ENCODE measurements at regions not wholly inside any gene's neighbourhood (a gene's known extent, or its start where the extent isn't known, plus 50 kb on each side); places are given as distances from the start of the nearest gene placed in this dataset.
"Not testable (repeated sequence)": the region's sequence is repeated elsewhere in the genome, so short reads cannot be mapped to it uniquely, and the experiment has no call there.

DNA sequence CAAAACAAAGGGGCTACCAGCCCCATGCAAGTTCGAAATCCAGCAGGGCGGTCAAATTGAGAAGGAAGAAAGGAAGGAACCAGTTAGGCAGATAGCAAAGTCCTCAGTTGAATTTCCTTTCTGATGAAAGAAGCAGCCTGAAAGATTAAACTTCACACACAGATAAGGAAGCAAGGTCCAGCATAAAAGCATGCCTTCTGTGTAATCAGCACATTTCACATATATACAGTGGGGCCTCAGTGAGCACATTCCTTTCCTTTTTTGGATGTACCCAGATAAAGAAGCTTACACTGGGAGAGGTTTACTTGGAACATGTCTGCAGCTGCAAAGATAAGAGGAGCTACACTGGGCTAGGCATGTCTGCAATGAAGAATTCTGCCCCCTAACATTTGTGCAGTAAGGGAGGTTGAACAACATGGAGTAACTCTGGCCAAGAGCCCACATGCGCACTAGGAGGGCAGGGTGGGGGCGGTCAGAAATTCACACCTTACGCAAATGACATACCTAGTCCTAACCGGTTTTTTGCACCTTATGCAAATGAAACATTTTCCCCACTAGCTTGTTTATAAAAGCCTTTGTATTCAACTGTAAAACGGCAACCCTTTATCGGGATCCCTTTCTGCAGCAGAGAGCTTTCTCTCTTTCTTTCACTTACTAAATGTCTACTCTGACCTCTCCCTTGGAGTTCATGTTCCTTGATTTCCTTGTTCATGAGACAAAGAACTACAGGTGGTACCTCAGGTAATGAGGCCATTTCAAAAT is 149.7 kb upstream of the FBXL17 start:
- DNase-seq (ENCODE audit: low spot score): peak; percentile 95

DNA sequence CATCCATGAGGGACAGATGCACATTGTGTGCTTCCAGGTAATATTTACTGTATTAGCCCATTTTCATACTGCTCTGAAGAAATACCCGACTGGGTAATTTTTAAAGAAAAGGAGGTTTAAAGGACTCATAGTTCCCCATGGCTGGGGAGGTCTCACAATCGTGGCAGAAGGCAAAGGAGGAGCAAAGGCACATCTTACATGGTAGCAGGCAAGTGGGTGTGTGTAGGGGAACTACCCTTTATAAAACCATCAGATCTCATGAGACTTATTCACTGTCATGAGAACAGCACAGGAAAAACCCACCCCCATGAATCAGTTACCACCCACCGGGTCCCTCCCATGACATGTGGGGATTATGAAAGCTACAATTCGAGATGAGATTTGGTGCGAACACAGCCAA is 148.8 kb upstream of the FBXL17 start:
- no peak for DNase-seq (ENCODE audit: low spot score)

DNA sequence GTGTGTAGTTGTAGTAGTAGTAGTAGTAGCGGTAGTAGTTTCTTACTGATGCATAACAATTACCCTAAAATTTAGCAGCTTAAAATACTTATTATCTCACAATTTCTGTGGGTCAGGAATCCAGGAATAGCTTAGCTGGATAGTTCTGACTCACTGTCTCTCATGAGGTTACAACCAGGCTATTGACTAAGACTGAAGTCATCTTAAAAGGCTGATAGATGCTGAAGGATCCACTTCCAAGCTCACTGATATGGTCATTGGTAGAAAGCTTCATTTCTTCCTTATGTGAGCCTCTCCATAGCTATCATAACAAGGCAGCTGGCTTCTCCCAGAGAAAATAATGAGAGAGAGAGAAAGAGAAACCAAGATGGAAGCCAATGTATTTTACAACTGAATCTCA is 147.5 kb upstream of the FBXL17 start:
- no peak for DNase-seq (ENCODE audit: low spot score)

DNA sequence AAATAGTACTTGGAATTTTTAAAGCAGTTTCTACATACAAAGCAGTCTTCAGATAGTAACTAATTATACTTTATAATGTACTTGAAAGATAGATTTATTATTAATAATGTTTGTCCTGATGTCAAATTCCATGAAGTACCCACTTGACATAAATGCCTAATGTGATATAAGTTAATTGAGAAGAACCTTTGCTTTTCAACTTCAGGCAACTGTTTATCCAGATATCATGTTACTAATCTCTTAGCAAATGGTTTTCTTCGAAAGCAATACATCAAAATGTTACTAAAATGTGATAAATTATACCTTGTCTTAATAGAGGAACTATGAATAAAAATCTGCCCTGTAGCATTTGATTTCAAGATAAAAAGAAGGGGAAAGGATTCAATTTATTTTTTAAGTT is 146.8 kb upstream of the FBXL17 start:
- no peak for DNase-seq (ENCODE audit: low spot score)

DNA sequence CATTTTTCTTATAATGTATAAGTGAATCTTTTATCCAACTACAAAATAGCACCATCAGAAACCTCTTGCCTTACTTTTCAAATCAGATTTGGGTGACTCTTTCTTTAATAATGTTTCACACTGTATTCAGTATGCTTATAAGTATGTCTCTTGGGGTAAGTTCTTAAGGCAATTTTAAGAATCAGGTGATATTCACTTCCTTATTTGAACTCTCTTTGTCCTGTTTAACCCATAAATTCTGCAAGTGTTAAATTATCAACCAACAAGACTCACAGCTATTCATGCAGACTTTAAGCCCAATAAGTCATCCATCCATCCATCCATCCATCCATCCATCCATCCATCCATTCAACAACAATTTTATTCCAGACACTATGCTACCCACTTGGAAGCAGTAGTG is 142.7 kb upstream of the FBXL17 start:
- no peak for DNase-seq (ENCODE audit: low spot score)

DNA sequence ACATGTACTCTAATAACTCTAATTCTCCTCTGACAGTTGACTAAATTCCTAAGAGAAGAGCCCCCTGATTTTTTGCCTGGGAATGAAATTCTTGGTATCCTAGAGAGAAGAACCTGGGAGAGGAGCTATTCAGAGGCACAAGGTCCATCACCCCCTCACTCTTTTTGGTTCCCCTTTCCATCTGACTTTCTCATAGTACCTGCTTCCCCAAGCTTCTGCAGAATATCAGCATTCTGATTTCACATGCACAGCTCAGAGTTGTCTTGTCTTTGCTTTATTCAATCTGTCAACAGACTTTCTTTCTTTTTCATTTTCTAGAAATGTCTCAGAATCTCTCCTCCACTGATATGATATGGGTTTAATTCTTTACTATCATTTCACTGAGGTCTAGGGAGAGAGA is 141.5 kb upstream of the FBXL17 start:
- no peak for DNase-seq (ENCODE audit: low spot score)

DNA sequence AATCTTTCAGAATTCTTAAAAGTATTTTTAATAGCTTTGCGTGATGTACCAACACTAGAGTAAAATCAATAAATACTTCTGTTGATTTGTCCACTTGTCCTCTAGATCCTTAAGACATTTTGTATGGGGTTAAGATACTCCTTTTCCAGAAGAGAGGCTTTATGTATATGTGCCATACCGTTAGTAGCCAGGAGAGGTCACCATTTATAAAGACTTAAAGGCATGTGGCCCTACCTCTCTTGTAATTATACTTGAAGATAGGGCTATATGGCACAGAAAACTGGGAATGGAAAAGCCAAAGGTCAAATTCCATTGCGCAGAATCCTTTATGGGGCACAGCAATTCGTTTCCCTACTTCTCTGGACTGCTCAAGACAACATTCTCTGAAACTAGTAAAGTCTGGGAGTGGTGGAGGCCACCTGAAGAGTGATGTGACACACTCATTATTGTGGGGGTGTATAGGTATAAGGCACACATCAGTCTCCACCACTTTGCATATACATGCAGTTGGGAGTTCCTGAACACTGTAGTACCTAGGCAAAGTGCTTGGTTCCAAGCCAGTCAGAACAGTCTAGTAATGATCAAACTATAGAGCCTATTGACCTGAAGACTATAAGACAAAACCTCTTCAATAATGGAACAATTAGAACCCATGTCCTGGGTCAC is 140.1 kb upstream of the FBXL17 start:
- DNase-seq (ENCODE audit: low spot score): peak; percentile 72

DNA sequence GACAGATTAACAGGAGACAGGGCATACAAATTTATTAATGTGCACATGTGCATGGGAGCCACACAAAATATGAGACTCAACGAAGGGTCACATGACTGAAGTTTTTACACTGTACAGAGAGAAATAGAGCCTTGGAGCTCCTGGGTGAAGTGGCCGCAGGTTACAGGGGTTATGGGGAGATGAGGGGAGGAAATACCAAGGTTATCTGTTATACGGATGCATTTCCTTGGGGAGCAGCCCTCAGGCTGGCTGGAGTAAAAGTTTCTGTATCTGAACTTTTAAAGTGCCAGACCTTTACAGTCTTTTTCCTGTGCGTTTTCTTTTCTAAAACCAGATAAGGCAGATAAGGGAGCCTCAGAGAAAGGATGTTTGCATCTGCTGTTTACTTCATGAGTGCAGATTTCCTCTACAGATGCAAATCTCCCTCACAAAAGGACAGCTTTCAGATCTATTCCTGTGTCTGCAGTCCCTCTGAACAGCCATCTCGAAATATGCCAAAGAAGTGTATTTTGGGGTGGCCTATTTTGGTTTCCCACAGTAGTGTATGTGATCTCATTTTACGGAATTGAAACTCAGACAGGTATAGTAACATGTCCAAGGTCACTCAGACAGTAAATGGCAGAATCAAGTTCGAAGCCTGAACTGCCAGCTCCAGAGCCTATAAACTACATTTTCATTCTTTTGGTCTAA is 139.3 kb upstream of the FBXL17 start:
- peak; percentile 11 for DNase-seq (ENCODE audit: low spot score)

DNA sequence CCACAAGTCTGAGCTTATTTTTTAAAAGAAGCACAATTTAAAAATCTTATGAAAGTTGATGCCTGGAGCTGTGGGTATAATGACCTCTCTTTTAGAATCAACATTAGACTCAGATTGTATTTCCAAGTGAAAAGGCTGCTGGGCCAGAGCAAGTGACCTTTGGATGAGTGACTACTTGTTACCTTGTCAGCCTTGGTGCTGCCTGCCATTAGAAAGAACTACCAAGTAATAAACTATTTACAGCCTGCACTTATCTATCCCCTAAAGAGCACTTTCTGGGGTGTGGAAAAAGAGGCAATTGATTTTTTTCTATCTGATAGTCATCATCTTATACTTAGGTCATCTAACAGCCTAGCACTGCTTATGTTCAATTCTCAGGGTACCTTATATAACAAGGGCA is 134.9 kb upstream of the FBXL17 start:
- DNase-seq (ENCODE audit: low spot score): no peak

DNA sequence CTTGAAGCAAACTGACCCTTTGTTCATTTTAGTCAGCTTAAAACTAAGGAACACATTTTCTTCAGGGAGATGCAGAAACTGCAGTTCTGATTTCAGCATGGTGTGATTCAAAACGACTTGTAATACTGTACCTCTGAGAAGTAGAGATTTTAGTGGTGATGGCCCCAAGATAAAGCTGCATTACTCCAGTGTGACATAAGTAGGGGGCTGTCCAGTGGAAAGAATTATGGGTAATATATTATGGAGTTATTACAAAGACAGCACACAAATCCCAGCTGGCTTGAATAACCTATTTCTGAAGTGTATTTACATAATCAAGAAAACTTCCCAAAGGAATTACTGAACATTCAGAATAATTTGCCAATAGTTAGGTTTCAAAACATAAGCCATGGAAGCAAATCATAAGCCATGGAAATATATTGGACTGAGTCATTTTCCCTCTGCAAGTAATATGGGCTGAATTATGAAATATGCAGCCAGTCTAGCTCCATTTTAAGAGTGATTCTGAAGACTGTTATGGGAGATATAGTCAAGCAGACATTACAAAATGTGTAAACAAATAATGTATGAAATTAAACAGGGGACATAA is 133.7 kb upstream of the FBXL17 start:
- peak; percentile 7 for DNase-seq (ENCODE audit: low spot score)

DNA sequence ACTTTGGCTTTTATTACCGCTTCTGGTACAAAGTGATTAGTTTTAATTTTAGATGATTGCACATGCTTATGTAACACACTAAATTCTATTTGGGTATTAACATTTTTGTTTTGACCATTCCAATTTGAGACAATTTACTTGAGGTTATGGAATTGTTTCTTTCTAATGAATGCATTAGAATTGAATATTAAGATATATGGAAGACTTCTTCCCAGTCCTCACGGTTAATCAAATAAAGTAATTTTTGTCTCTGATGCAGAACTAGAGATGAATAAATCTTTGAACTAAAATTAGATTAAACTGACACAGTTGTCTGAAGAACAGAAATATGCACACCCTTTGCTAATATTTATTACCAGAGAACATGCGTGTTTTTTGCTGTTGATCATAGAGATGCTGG is 127.1 kb upstream of the FBXL17 start:
- no peak for DNase-seq (ENCODE audit: low spot score)

DNA sequence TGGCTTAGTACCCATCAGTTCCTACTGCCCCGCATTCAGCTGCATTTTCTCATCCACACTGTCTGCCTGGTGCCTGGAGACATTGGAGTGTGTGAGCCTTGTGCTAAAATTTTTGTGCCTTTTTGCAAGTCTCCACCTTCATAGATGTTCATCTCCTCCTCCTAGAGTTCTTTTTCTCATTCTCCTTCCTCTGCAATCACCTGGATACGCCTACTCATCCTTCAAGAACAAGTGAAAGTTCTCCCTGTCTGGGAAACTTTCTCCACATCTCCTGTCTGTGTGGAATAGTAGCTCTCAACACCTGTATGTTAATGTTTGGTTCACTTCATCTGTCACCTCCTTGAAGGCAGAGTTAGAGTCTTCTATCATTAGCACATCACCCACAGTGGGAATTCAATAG is 125.7 kb upstream of the FBXL17 start:
- no peak for DNase-seq (ENCODE audit: low spot score)

DNA sequence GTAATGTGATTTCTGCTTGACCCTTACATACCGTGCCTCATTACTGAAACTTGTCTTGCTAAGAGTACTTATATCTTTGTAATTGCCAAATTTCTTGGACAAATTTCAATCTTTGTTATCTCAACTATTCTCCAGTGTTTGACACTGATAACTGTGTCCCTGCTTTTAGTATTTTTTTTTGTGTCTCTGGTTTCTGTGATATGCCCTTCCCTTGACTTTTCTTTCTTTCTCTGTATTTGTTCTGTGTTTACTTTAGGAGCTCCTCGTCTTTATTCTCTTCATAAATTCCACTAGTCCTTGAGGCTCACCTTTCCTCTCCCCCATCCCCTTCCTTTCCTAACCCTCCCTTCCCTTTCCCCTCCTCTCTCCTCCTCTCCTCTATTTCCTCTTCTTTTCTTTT is 123.7 kb upstream of the FBXL17 start:
- DNase-seq (ENCODE audit: low spot score): no peak

DNA sequence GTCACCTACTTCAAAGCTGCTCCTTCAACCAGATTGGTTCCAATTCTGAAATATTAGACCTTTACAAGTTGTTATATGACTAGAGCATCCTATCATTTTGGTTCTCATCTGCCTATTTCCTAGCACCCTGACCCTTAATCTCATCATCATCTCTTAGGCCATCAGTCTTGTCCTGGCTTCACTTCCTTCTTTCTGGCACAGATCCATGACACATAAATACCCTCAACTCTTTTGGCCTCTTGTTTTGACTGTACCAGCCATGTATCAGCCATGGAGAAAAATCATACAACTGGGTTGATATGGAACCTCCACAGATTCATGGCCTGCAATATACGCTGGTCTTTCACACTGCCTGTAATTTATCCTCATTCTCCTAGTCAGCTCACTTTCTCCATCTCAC is 123.1 kb upstream of the FBXL17 start:
- DNase-seq (ENCODE audit: low spot score): no peak

DNA sequence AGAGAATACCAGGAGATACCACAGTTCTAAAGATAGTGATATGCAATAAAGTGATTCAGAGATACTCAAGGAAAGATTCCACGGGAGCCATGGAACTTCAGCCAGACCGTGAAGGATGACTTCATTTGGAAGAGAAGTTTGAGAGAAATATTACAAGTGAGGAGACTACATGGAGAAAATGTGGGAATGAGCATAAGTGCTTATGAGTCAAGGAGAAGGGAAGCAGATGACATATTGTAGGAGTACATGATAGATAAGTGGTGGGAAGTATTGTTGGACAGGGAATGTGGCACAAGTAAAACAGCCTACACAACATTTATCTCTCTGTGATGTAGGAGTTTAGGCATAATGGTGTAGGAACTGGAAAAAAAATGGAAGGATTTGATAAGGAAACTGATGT is 122.1 kb upstream of the FBXL17 start:
- no peak for DNase-seq (ENCODE audit: low spot score)

DNA sequence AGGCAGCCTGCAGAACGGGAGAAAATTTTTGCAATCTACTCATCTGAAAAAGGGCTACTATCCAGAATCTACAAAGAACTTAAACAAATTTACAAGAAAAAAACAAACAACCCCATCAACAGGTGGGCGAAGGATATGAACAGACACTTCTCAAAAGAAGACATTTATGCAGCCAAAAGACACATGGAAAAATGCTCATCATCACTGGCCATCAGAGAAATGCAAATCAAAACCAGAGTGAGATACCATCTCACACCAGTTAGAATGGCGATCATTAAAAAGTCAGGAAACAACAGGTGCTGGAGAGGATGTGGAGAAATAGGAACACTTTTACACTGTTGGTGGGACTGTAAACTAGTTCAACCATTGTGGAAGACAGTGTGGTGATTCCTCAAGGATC is 113.7 kb upstream of the FBXL17 start:
- DNase-seq (ENCODE audit: low spot score): not testable (repeated sequence)

DNA sequence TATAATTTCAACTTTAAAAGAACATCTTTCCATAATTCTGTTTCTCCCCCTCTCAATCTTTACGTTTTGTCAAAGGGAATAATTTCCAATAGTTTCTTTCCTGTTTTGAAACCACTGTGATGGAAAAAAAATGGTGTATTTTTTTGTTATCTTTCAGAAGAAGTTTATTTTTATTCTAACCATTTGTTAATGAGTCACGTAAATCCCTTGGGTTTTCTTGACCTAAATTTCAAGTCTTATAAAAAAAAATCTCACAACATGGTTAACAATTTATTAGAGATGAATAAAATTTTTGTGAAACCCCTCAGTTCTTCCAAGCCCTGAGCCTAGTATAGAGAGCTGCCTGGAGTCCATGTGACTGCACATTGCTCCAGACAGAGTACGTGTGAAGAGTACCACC is 106.1 kb upstream of the FBXL17 start:
- DNase-seq (ENCODE audit: low spot score): no peak

DNA sequence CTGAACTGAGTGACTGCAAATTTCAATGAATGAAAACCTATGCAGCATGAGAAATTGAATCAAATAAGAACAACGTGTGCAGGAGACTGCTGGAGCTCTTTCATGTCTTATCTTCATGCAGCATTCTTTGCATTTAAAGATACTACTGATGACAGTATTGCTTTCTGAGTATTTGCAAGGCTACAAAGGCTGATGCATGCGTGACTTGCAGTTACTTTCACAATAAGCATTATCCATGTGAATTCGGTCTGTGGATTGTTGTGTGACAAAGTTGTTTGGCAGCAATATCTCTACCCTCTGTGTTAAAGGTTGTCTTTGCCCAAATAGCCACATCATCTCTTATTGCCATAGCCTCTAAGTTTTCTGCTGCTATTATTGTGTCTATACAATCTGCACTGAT is 102.1 kb upstream of the FBXL17 start:
- no peak for DNase-seq (ENCODE audit: low spot score)

DNA sequence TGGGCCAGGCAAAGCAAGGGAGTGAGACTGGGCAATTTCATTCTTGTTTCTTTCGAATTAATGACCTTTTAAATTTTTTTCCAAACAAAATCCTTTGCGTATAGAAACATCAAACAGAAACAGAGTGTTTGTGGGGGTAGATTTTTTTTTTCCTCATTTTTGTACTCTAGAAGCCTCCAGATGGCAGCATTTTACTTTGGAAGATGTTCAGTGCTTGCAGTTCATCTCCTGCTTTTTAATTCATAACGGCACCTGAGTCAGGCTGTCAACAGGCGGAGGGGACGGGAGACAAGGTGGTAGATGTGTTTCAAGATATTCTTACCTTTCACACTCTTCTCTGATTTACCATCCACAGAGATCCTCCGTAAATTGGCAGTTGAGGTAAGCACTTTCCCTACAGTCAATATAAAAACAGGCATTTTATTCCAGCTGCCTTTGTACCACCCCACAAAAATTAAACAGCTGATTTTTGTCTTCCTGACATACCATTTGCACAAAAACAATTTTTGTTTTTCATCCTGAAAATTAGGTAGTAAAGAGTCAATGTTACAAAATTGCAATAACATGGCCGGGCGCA is 99.5 kb upstream of the FBXL17 start:
- peak; percentile 53 for DNase-seq (ENCODE audit: low spot score)

DNA sequence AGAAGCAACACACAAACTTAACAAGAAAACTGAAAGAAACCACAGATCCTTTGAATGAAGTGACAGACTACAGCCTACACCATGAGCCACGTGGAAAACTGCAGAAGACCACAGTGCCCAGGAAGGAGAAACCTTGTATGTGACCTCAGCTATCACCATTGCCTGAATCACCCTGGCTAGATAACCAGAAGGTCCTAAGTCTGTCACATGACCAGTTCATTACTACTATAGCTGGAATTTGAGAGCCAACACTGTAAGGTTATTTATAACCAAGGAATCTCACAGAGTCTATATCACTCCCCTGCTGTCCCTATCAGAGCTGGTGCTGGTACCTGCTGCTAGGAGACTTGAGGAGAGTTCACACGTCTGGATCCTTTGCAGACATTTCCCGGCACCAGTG is 90.3 kb upstream of the FBXL17 start:
- no peak for DNase-seq (ENCODE audit: low spot score)

DNA sequence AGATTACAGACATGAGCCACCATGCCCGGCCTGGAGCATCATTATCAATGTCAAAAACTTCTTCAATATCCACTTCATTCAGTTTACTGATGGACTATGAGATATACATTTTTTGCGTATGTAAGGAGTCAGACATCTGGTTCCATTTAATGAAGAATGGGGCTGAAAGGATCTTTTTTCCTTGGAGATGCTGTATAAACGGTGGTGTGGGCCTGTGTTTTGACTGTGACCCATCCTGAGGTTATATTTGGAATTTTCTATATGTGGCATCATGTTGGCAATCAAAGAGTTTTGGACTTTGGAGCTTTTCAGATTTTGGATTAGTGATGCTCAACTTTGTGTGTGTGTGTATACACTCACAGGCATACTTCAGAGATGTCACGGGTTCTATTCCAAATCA is 85.7 kb upstream of the FBXL17 start:
- DNase-seq (ENCODE audit: low spot score): no peak

DNA sequence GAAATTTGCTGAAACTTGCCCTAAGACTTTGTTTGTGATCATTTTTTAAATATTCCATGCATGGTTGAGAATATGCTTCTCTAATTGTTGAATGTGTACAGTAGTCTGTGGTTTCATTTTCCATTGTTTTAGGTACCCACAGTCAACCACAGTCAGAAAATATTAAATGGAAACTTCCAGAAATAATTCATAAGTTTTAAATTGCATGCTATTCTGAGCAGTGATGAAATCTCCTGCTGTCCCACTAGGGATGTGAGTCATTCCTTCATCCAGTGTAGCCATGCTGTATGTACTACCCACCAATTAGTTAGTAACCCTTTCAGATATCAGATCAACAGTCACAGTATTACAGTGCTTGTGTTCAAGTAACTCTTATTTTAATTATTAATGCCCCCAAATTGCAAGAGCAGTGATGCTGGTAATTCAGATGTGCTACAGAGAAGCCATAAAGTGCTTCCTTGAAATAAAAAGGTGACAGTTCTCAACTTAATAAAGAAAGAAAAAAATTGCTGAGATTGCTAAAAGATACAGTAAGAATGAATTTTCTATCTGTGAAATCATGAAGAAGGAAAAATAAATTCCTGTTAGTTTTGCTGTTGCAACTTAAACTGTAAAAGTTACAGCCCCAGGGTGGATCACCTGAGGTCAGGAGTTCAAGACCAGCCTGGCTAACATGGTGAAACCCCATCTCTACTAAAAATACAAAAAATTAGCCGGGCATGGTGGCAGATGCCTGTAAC is 79.9 kb upstream of the FBXL17 start:
- DNase-seq (ENCODE audit: low spot score): no peak
